ENCODE measurements at regions not wholly inside any gene's neighbourhood (a gene's known extent, or its start where the extent isn't known, plus 50 kb on each side); places are given as distances from the start of the nearest gene placed in this dataset.

- 0% methylated on average over 8 of the region's 8 CpGs for WGBS (ENCODE audit: insufficient coverage, low coverage, missing lambda C conversion rate)
- Histone ChIP-seq H3K36me3 (ENCODE audit: control insufficient read depth, insufficient read depth, low read length) (no peaks in the 10 kb centered on the region), H3K27me3 (ENCODE audit: control insufficient read depth in 2 of 2, insufficient read depth in 2 of 2, low read length in 2 of 2) (no peaks in the 10 kb centered on the region), H3K27ac (ENCODE audit: extremely low read depth, low read depth, low read length) (no peak overlapping the region), H3K9me1 (ENCODE audit: control insufficient read depth, insufficient read depth, low read length) (no peaks in the 10 kb centered on the region), H3K4me2 (ENCODE audit: insufficient read depth, low read length) (no peak overlapping the region), H4K20me1 (replicated peaks; ENCODE audit: control insufficient read depth, insufficient read depth, low read length) (no peaks in the 10 kb centered on the region), H2AFZ (ENCODE audit: low read depth, low read length) (no peak overlapping the region), H3K4me3 (no peak overlapping the region), H3K9ac (ENCODE audit: insufficient read depth in 1 of 2, low read depth in 2 of 2, low read length in 2 of 2) (no peak overlapping the region), H3K79me2 (ENCODE audit: control insufficient read depth, insufficient read depth, low read length) (no peaks in the 10 kb centered on the region), H3K9me3 (replicated peaks; ENCODE audit: control insufficient read depth, insufficient read depth, low read depth, low read length) (0 out of 2 replicates have a peak, but pooled peaks cover 1% of the 10 kb centered on the region), H3K4me1 (replicated peaks in 1 of 2; ENCODE audit: control insufficient read depth in 2 of 2, insufficient read depth in 2 of 2, low read length in 2 of 2) (no peaks in the 10 kb centered on the region)
- no peak for FAIRE-seq
- no peak for DNase-seq (ENCODE audit: extremely low read depth in 1 of 4, low spot score in 3 of 4)
- intact Hi-C loops (cut with micrococcal nuclease), result no loop called here
- TF ChIP-seq ETS1 (conservative IDR thresholded peaks at IDR 0.05; ENCODE audit: control insufficient read depth, low read depth, low read length) (no peak), ZNF830 (CRISPR knock-in tag; IDR thresholded peaks at IDR 0.05) (no peak), THRAP3 (IDR thresholded peaks at IDR 0.05; ENCODE audit: borderline replicate concordance) (no peak), ZNF217 (CRISPR knock-in tag; IDR thresholded peaks at IDR 0.05) (no peak), XRCC4 (IDR thresholded peaks at IDR 0.05; ENCODE audit: extremely low read depth, insufficient read depth, insufficient read length) (no peak)
- TF ChIP-seq, protein P1, sequence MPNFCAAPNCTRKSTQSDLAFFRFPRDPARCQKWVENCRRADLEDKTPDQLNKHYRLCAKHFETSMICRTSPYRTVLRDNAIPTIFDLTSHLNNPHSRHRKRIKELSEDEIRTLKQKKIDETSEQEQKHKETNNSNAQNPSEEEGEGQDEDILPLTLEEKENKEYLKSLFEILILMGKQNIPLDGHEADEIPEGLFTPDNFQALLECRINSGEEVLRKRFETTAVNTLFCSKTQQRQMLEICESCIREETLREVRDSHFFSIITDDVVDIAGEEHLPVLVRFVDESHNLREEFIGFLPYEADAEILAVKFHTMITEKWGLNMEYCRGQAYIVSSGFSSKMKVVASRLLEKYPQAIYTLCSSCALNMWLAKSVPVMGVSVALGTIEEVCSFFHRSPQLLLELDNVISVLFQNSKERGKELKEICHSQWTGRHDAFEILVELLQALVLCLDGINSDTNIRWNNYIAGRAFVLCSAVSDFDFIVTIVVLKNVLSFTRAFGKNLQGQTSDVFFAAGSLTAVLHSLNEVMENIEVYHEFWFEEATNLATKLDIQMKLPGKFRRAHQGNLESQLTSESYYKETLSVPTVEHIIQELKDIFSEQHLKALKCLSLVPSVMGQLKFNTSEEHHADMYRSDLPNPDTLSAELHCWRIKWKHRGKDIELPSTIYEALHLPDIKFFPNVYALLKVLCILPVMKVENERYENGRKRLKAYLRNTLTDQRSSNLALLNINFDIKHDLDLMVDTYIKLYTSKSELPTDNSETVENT (CRISPR knock-in tag; IDR thresholded peaks at IDR 0.05), result no peak
- ChIA-PET CTCF (ENCODE audit: low intra/inter-chr PET ratio) (no interaction called here), POLR2A (interaction anchor here (0.6 kb wide), 1 partner anchor 367 kb away, joined by 4 read pairs; no protein-coding TSS in a partner anchor)
- no TSS peak for BruUV-seq (replicated peaks)
- in situ Hi-C loops (cut with MboI), result no loop called here
- no peak for ATAC-seq
These were observed 349.4 kb upstream of the NPSR1 start for GRCh38 chr7:34308595-34308994.
